RWPE1 (cell line): ENCODE measurements at regions not wholly inside any gene's neighbourhood (a gene's known extent, or its start where the extent isn't known, plus 50 kb on each side); places are given as distances from the start of the nearest gene placed in this dataset.

Source experiments
- CTCF ChIA-PET: fragments of 350-600 bp; sonication (Branson Sonifier 250); formaldehyde crosslinking; extraction: SDS; loops from one replicate; lab custom pipeline; 2021; lab: Yijun Ruan, JAX
- POLR2A ChIA-PET: fragments of 400-600 bp; formaldehyde crosslinking; extraction: SDS; loops from one replicate; lab custom pipeline; 2020; ENCODE audit warnings: antibody characterized with exemption; ENCODE audit not compliant: low non-redundant PET; lab: Yijun Ruan, JAX
- DNase-seq: peaks from one replicate; pipeline ENCODE4 v3.0.0; 2012; ENCODE audit warnings: low spot score
- H3K27ac ChIP-seq: fragments of 450-650 bp; 2 replicates; pipeline ENCODE4 v1.5.1; 2017
- TF ChIP-seq, protein P1 (sequence below): fragments of 450-650 bp; conservative IDR thresholded peaks from 2 replicates; pipeline ENCODE4 v1.5.1; 2017; ENCODE audit warnings: low read depth, mild to moderate bottlenecking

DNA sequence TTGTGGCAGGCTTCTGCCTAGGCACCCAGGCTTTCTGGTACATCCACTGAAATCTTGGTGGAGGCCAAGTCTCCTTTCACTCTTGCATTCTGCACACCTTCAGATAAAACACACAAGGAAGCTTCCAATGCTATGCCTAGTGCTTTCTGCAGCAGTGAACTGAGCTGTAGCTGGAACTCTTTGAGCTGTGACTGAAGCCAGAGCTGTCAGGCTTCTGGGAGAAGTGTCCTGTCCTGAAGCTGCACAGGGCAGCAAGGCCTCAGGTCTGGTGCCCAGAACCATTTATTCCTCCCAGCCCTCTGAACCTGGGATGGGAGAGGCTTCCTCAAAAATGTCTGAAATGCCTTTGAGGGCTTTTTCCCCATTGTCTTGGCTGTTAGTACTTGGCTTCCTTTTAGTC is 941.7 kb downstream of the LRFN5 start:
- POLR2A ChIA-PET = no interaction called here
- H3K27ac ChIP-seq = no peak overlapping the region
- CTCF ChIA-PET = no interaction called here
- TF ChIP-seq, protein P1, sequence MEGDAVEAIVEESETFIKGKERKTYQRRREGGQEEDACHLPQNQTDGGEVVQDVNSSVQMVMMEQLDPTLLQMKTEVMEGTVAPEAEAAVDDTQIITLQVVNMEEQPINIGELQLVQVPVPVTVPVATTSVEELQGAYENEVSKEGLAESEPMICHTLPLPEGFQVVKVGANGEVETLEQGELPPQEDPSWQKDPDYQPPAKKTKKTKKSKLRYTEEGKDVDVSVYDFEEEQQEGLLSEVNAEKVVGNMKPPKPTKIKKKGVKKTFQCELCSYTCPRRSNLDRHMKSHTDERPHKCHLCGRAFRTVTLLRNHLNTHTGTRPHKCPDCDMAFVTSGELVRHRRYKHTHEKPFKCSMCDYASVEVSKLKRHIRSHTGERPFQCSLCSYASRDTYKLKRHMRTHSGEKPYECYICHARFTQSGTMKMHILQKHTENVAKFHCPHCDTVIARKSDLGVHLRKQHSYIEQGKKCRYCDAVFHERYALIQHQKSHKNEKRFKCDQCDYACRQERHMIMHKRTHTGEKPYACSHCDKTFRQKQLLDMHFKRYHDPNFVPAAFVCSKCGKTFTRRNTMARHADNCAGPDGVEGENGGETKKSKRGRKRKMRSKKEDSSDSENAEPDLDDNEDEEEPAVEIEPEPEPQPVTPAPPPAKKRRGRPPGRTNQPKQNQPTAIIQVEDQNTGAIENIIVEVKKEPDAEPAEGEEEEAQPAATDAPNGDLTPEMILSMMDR = no peak
- DNase-seq = no peak

DNA sequence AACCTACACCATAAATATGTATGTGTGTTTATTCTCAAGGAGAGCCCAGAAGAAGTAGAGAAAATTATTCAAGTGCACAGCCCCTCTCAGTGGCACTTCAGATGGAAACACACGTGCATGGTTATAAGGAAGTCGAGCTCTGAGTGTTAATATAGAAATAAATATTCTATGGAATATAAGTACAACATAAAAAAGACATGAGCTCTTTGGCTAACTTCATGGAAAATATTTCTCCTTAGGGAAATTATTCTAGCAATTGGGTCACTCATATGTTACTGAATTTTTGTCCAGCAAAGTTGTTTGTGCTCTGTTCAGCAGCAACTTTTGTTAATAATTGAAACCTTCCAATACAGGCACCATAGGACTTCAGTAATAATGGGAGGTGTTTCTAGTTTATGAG is 939.0 kb downstream of the LRFN5 start:
- no peak overlapping the region for H3K27ac ChIP-seq
- ChIA-PET CTCF (no interaction called here), POLR2A (no interaction called here)
- TF ChIP-seq, protein P1 = no peak
- DNase-seq = no peak

DNA sequence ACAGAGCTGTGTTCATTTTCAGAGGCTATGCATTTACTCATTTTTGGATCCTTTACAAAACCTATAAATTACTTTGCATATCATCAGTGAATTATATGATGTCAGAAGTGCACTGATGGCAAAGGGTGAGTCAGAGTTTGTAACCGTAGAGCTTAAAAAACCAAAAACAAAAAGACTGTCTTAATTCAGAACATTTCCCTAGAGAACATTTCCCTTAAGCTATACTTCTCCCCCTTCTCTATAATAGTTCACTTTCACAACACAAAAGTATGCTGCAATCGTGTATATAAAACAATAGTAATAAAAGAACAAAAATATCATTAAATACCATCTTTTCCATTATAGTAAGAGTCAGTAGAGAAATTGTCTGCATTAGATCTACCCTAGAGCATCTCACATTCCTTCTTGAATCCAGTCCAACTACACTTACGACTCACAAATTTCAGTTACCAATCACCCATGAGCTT is 934.9 kb downstream of the LRFN5 start:
- CTCF ChIA-PET = interaction anchor here (0.6 kb wide), 1 partner anchor 1000 kb away, joined by 4 read pairs; no protein-coding TSS in a partner anchor

DNA sequence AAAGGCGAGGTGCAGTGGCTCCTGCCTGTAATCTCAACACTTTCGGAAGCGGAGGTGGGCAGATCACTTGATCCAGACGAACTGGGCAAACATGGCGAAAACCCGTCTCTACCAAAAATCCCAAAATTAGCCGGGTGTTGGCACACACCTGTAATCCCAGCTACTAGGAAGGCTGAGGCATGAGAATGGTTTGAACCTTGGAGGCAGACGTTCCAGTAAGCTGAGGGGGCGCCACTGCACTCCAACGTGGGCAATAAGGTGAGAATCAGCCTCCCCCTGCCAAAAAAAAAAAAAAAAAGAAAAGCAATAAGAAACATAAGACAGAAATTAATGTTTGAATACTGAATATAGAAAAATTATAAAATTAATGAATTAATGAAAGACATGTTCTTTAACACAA is 928.7 kb downstream of the LRFN5 start:
- ChIA-PET CTCF (no interaction called here), POLR2A (no interaction called here)
- TF ChIP-seq, protein P1 = no peak
- no peak for DNase-seq
- no peak overlapping the region for H3K27ac ChIP-seq

More for the DNA sequence above, 934.9 kb downstream of the LRFN5 start:
- POLR2A ChIA-PET = no interaction called here
- H3K27ac ChIP-seq = no peak overlapping the region
- TF ChIP-seq, protein P1 = no peak
- DNase-seq = no peak

DNA sequence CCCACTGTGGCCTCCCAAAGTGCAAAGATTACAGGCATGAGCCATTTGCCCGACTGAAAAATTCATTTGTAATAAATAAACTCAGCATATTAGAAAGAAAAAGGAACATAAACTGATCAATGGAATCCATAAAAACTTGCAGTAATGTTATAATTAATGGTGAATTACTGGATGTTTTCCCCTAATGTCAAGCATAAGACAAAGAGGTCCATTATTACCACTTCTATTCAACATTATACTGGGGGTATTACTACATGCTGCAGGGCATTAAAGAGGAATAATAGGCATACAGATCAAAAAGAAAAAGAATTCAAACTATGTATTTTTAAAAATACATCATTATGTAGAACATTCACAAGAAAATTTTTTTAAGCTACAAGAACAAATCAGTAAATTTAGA is 926.8 kb downstream of the LRFN5 start:
- DNase-seq = no peak
- H3K27ac ChIP-seq = no peak overlapping the region
- TF ChIP-seq, protein P1 = no peak
- ChIA-PET CTCF (no interaction called here), POLR2A (no interaction called here)

DNA sequence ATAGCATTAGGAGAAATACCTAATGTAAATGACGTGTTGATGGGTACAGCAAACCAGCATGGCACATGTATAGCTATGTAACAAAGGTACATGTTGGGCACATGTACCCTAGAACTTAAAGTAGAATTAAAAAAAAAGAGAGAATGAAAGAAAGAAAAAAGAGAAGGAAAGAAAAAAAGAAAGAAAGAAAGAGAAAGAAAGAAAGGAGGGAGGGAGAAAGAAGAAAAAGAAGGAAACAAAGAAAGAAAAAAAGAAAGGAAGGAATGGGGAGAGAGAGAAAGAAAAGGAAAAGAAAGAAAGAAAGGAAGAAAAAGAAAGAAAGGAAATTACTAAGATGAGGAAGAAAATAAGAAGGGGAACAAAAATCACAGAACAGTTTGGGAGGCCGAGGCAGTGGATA is 925.5 kb downstream of the LRFN5 start:
- ChIA-PET POLR2A (no interaction called here), CTCF (no interaction called here)
- H3K27ac ChIP-seq = no peak overlapping the region
- TF ChIP-seq, protein P1 = no peak
- DNase-seq = no peak

DNA sequence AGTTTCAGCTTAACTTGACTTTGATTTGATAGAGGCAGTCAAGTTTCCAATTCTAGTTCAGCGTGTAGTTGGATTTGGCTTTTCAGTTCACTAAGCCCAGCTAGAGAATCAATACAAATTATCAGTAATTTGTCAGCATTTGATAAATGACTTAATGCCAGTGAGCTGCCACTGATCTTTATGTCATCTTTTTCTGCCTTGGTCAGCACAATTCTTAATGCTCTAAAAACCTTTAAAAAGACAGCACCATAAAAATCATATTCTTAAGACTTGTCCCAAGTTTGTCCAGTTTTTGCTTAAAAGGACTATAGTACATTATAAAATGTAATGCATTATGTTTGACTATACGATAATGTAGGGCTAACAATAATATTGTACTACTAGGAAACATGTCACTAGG is 920.5 kb downstream of the LRFN5 start:
- TF ChIP-seq, protein P1 = no peak
- no peak for DNase-seq
- no peak overlapping the region for H3K27ac ChIP-seq
- CTCF ChIA-PET = interaction anchor here (0.6 kb wide), 1 partner anchor 1848 kb away, joined by 4 read pairs; no protein-coding TSS in a partner anchor
- POLR2A ChIA-PET = no interaction called here
